Activated naive CD4-positive, alpha-beta T cell (primary cell): ENCODE measurements at regions not wholly inside any gene's neighbourhood (a gene's known extent, or its start where the extent isn't known, plus 50 kb on each side); places are given as distances from the start of the nearest gene placed in this dataset.

Experiments
- DNase-seq, 4 experiments: peaks; one replicate each; lab custom pipeline; 2025; lab: John Stamatoyannopoulos, UW

DNA sequence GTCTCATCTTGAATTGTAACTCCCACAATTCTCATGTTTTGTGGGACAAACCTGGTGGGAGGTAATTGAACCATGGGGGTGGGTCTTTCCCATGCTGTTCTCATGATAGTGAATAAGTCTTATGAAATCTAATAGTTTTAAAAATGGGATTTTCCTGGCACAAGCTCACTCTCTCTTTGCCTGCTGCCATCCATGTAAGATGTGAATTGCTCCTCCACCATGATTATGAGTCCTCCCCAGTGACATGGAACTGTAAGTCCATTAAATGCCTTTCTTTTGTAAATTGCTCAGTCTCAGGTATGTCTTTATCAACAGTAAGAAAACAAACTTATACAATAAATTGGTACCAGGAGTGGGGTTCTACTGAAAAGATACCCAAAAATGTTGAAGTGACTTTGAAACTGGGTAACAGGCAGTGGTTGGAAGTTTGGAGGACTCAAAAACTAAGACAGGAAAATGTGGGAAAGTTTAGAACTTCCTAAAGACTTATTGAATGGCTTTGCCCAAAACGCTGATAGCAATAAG is 601.4 kb downstream of the ZEB2 start:
- DNase-seq, result no peak

DNA sequence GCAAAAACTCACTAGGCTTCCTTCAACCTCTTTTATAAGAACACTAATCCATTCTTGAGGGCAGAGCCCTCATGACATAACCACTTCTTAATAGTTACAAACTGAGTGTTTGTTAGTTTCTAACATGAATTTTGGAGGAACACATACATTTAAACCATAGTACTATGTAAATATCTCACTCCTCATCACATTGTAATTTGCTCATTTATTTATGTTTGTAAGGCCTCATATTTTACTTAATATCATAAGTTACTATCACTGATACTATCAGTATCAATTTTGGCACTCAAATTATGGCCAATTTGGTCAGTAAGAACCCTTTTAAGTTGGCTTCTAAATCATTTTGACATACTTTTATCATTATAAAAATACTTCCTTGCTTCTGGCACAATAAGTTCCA is 603.1 kb downstream of the ZEB2 start:
- no peak for DNase-seq

DNA sequence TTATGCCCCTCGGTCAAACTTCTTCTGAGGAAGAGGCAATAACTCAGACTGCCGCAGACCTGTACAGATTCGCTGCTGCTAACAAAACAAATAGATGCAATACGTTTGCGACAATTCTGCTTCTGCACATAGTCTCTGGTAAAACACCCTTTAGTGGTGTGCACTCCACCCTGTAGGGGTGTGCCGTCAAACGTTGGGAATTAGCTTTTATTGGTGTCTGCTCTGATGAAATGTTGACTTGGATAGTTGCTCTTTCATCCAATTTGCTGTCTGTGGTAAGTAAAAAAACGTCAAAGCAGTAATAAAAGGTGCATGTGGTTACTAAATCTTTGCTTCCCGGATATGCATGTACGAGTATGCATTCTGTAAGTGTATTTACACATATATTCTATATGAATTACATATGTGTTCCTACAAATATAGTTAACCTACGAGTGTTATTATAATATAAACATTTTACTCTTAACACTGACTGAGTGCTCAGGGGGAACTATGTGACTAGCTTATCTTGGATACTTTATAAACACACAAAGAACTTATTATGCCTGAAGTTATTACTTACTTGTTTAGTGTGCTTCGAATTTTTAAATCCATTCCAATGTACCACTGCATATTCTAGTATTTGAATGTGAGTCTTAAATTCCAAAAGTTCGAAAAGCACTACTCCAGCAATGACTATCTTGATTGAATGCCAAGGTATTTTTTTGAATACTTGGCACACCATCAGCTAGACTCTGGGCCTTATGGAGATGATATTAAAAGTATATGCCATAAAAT is 610.2 kb downstream of the ZEB2 start:
- no peak for DNase-seq

DNA sequence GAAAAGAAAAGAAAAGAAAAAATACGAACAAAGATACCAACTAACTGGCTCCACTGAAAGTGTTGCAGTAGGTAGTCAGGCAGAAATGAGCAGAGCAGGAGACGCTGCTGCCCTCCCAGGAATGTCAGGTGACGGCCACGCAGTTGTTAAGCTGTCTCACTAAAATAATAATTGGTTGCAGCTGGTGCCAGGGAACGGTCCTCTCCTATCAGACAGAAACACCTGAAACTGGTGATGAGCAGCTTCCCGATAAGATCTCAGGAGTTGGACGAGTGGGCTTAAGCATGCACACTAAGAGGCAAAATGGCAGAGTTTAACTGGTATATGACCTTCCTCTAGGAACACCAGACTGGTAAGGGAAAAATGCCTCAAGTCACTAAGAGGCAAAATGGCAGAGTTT is 611.1 kb downstream of the ZEB2 start:
- DNase-seq, result no peak

DNA sequence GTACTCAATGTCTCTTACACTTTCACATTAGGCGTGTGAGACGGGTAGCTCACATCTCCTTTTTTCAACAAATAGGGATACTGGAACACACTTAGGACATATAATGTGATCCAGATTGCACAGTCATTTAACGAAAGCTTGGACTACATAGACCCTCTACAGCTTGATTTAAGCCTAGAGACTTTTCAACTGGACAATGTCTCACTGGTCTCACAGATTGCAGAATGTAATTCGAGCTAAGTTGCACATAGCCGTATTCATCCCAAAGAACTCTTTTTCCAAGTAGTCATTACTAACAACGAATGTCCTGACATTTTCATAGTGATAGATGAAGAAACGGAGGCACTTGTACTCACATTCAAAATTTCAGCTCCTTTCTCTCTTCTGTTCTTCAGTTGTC is 612.1 kb downstream of the ZEB2 start:
- DNase-seq, result no peak

DNA sequence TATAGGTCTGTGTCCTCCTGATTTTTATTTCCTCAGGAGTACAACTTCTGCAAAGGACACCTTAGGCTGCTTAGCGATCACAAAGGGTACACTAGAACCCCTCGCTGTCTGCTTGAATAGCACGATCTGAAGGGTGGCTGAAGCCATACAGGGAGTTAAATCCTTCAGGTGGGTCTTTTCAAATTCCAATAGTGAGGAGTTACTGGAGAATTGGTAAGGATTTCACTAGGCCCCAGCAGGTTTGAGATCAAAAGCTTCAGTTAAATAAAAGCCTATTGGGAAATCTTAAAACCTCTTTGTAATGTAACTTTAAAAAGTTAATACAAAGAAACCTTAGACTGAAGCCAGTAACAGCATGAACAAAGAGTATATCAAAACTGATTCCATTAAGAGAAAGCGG is 613.1 kb downstream of the ZEB2 start:
- DNase-seq, result no peak

DNA sequence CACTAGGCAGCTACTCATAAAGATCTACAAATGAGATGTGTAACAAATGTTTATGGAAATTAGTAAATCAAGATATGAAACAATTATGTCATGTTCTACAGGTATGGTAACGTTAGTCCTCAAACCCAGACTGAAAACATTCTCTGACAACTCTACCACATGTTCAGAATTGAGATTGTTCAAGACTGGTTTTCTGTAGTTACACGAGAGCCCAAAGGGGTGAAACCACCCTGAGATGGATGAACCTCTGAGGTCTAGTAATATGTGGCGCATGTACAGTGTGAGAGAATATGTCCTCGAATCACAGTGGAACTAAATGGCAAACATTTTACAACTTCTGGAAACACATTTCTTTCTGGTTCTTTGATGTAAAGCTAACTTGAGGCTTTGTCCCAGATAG is 614.3 kb downstream of the ZEB2 start:
- DNase-seq, result no peak

DNA sequence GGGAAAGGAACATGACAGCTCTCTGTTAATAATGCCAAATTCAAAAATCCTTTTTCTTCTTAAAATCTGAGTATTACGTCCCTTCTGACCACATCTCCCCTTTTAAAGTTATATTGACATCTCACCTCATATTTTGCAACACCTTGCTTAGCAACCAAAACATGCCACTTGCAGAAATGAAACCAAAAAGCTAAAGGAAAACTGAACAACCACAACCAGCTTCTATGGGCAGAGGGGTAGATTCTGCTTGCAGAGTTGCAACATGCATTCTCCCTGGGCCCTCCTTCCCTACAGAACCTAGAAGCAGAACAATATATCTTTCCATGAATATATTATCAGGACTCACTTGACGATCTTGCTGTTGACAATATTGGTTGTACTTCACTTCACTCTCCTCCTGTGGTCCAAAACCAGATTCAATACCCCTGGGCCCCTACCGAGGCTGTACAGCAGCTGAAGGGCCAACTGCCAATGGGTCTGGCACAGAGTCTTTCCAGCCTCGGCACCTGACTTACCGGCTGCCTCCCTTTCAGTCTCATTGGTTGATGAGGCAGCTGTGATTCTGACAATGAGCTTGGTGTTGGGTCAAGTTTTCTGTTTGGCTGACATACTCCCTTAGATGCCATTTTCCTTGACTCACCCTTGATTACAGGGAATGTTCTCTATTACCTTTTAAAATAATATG is 616.6 kb downstream of the ZEB2 start:
- DNase-seq, result no peak

DNA sequence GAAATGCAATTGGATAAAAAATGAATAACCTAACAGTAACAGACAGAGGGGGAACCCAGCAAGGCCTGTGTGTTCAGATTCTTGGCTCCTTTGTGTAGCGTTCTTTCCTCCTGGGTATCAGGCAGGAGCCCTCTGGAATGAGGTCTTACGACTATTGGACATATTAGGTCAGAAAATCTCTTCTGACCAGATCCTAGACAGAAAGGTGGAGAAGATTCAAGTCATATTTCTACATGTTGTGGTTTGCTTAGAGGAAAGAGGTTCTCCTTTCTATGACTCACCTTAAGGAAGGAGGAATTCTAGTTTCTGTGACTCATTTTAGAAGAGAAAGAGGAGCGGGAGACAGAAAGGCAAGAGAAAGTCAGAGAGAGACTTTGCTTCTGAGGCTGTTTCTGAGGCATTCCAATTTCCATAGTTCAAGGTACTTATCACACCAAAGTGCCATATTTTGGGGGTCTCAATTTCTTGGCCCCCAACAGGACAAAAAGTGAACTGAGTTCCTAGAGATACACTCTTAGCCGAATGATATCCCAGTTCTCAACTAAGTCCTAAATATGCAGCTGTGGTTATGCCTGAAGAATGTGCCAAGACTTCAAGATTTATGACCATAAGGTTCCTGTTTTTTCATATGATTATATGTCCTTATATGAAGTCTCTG is 618.6 kb downstream of the ZEB2 start:
- DNase-seq, result no peak

DNA sequence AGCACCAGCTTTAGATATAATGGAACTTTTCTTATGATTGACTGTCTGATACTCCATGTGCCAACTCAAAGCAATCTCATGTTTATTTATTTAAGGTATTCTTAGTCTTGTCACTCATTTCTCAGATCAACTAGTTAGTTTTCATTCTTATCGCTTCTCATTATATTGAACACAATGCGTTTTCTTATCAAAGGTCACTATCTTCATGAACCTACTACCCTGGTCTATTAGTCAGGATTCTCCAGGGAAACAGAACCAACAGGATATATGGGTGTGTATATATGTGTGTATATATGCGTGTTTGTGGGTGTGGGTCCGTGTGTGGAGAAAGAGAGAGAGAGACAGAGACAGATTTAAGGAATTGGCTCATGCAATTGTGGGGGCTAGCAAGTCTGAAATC is 619.9 kb downstream of the ZEB2 start:
- DNase-seq, result no peak

DNA sequence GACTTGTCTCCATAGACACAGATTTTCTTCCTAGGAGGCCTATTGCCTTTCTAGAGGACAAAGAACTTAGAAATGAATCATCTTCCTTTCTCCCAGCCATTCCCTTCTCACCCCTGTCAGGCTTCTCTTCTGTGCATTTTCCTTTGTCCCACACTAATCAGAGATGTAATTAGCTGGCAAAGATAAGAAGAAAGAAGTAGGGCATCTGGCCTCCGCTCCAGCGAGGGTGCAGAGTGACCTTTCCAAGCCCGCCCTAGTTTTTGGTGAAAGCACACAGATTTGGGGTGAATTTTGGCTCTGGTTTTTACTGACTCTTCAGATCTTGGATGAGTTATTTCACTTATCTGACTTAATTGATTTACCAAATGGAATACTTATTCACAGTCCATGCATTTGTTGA is 626.5 kb downstream of the ZEB2 start:
- DNase-seq, result no peak

DNA sequence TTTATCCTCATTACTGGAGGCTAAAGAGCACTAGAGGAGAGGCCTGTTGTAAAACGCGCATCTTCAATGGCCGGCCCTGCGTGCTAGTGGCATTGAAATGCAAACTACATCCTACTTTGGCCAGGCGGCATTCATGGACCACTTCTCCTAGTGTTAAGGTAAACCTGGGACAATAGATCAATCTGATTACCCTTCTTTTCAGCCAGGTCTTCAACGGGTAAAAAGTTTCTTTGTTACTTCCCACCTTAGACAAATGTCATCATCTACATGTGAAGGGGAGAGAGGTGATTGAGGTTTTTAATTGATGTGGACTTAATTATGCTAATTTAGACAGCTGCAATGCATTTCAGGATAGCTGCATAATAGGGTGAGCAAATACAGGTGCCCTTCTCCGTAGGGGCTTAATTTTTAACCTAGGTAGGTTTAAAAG is 628.0 kb downstream of the ZEB2 start:
- no peak for DNase-seq

DNA sequence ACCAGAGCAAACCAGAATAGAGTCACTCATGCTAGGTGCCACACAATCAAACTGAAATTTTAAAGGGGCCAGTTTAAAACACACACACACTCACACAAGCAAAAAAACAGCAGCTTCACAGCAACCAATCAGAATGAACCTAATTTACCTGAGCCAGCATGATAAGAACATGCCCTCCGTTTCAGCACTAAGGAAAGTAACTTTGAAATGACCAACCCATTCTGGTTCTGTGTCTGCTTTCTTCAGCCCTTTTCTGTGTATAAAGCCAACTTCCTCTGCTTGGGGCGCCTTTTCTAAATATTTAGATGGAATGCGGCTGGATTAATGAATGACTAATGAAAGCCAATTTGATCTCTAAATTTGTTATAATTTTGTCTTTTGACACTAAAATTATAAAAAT is 629.1 kb downstream of the ZEB2 start:
- no peak for DNase-seq

DNA sequence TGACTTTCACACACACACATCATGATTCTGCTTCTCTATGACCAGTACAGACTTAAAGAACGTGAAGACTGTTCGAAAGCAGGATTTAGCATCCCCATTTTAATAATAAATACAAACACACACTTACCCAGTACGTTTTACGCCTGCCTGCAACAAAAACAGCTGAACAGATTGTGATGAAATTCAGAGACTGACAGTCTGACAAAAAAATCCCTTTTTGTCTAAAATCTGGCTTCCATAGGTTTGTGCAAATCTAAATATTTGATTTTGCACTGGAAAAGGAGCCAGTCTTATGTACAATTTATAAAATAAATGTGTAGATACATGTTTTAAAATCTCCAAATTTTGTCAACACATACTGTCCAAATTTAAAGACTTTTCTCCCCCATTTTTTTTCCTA is 630.7 kb downstream of the ZEB2 start:
- no peak for DNase-seq

DNA sequence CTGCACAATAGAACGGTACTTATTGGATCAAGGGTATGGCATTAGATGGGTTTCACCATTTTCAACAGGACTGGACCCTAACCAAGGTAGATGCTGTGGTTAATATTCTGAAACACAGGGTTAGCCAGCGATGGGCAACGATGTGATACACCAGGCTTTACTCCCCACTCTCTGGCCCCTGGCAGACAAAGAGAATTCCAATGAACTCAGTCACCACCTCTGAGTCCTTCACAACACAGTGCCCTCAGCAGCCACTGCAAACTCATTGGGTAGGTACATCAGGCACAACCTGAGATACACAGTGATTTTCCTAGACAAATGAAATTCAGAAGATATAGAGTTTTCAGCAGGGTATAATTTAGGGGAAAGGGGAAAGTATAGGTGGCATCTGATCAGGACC is 634.5 kb downstream of the ZEB2 start:
- DNase-seq, result no peak

DNA sequence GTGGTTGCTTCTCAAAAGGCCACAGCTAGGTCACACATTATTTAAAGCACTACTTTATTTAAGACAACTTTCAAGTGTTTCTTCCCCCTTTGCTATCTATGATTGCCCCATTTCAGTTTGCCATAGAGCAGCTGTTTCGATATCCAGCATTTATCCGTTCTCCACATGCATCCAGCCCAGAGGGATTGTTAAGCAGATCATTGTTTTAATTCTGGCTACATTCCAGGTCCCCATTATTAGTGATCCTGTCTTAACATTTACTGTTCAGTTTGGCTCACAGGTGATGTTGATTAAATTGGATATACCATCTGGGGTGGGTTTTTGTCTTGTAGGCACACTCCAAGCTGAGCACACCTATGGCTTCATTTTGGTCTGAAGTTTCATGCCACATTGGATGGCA is 638.7 kb downstream of the ZEB2 start:
- no peak for DNase-seq

DNA sequence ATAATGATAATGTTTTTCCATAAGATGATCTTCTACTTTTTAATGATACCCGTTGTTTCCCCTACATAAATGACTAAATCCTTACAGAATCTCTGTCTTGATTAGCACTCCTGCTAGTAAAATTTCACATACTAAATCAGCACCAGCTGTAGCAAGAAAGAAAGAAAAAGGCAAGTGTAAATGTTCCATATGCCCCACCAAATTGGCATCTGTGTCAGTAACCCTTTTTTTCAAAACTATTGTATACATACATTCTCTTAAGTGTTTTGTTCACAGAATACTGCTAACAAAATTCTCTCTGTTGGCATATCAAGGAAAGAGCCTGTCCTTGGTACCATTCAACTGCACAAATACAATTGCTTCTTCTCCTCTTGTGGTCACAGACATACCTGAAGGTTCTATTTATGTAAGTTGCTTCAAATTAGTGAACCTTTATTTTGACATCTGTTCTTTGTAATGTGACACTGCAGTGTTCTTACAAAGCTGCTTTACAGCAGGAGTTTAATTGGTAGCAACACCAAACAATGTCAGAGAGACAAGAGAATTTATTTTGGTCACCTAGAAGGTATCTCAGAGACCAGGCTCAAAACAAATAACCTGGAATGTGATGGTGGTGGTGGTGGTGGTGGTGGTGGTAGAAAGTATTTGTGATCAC is 641.9 kb downstream of the ZEB2 start:
- DNase-seq, result no peak

DNA sequence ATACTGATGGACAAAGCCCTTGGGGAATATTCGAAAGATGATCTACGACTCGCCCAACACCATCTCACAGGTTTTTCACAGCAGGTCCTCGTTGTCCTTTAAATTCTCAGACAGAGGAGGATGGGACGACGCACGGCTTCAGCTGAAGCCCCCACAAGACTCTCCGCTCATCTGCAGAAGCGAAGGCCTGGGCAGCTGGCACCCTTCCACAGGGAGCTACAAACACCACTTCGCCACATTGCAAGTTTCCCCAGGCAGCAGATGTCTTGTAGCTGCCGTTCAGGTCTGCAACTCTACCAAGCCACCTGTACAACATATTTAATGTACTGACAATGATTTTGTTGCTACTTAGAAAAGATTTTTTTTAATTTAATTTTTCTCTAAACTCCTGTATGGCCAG is 642.9 kb downstream of the ZEB2 start:
- no peak for DNase-seq

DNA sequence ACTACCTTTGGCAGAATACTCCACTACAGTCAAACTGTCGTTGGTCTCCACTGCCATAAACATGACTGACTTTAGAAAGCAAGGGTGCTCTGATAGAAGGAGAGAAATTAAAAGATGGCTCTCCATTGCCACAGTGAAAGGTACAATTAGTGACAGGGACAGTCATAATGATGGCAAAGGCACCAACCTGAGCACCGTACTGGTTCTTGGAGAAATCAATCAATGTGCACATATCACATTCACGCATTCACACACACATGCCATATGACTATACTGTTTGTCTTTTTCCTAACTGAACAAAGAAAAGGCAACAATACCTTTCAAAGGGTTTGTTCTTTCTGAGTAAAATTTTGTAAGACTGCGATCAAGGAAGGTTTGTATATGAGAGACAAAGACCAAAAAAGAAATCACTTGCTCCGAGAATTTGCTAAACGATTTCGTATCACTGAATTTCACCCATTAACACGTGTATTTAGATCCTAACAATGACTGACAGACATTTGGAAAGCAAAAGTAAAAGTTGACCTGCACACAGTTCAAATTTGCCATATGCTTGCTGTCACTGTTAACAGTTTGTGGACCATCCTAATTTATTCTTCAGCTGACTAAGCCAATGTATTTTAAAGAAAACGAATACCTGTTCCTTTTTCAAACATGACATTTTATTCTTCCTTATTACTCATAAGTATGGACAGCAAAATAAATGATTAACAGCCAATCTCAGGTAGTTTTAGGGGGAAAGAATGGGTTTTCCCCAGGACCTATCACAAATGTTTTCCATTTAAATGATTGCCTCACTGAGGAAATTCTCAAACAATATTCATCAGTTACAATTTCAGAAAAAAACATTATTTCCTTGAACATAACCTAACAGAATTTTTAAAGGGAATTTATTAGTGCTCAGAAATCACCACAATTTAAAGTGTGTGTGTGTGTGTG is 644.4 kb downstream of the ZEB2 start:
- no peak for DNase-seq

DNA sequence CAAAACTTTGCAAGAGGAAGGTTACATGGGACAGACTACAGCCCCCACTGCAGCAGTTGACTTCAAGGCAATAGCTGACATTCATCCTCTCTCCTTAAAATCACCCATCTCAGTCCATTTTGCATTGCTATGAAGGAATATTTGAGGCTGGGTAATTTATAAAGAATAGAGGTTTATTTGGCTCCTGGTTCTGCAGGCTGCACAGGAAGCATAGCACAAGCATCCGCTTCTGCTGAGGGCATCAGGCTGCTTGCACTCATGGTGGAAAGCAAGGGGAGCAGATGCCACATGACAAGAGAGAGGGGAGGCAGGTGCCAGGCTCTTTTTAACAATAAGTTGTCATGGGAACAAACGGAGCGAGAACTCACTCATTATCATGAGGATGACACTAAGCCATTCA is 646.0 kb downstream of the ZEB2 start:
- DNase-seq, result no peak

DNA sequence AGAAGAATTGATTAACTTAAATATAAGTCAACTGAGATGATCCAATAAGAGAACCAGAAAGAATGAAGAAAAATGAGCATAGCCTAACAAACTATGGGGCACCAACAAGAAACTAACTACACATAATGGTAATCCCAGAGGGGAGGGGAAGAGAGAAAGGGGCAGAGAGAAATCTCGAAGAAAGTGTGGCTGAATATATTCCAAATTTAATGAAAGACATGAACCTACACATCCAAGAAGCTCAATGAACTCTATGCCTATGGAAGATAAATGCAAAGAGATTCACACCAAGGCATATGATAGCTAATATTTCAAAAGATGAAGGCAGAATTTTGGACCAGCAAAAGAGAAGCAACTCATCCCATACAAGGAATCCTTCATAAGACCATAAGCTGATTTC is 649.2 kb downstream of the ZEB2 start:
- no peak for DNase-seq
